Prostate gland (tissue), 2 donors: ENCODE measurements at regions not wholly inside any gene's neighbourhood (a gene's known extent, or its start where the extent isn't known, plus 50 kb on each side); places are given as distances from the start of the nearest gene placed in this dataset.

Experiments used
- POLR2A ChIP-seq: fragments of 450-650 bp; IDR thresholded peaks from one replicate; pipeline ENCODE4 v1.6.1; 2016; ENCODE audit warnings: antibody characterized with exemption, mild to moderate bottlenecking
- POLR2AphosphoS5 ChIP-seq: sonication (generic); formaldehyde crosslinking; IDR thresholded peaks from one replicate; pipeline ENCODE4 v1.6.1; 2017; ENCODE audit warnings: antibody characterized with exemption
- TF ChIP-seq, protein P1 (sequence below), 4 experiments: fragments of 200-600 bp in 2 of 4; fragments of 450-650 bp in 2 of 4; sonication (generic) in 2 of 4; IDR thresholded peaks; 1 replicate in 3 of 4; 2 replicates in 1 of 4; pipeline ENCODE4 v1.5.1; 2016 to 2019; ENCODE audit warnings: antibody characterized with exemption in 4 of 4, mild to moderate bottlenecking in 2 of 4, moderate library complexity in 2 of 4

- no peak for TF ChIP-seq POLR2A
- TF ChIP-seq, protein P1, sequence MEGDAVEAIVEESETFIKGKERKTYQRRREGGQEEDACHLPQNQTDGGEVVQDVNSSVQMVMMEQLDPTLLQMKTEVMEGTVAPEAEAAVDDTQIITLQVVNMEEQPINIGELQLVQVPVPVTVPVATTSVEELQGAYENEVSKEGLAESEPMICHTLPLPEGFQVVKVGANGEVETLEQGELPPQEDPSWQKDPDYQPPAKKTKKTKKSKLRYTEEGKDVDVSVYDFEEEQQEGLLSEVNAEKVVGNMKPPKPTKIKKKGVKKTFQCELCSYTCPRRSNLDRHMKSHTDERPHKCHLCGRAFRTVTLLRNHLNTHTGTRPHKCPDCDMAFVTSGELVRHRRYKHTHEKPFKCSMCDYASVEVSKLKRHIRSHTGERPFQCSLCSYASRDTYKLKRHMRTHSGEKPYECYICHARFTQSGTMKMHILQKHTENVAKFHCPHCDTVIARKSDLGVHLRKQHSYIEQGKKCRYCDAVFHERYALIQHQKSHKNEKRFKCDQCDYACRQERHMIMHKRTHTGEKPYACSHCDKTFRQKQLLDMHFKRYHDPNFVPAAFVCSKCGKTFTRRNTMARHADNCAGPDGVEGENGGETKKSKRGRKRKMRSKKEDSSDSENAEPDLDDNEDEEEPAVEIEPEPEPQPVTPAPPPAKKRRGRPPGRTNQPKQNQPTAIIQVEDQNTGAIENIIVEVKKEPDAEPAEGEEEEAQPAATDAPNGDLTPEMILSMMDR (IDR thresholded peaks at IDR 0.05) = no peak
- no peak for TF ChIP-seq POLR2AphosphoS5
Observed at GRCh38 chr1:239717918-239718184, 331.5 kb downstream of the CHRM3 start.
